ENCODE measurements at regions not wholly inside any gene's neighbourhood (a gene's known extent, or its start where the extent isn't known, plus 50 kb on each side); places are given as distances from the start of the nearest gene placed in this dataset.

DNA sequence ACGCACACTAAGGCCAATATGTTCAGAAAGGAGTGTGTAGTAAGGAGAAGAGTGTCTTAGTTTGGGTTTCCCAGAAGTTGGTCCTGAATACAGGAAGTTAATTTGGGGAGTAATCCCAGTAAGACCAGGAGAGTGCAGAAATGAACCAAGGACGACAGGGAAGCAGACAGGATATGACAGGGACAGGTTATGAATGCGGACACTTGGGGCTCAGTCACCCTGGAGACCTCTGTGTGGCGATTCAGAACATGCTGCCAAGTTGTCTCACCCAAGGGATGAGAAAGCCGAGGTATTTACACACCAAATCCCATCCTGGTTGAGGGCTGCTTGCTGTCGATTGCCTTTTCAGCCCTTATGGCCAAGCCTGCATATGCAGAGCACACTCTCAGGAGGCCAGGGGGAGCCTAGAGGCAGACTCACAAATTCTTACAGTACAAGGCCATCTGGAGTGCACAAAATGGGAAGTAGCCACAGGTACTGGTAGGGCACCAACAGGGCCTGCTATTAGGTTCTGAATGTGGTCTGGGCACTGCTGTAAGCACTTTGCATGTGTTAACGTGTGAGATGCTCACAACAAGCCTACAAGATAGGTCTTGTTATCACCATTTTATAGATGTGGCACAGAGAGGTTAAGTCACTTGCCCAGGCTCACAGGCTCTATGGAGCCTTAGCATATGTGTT, 233.1 kb upstream of the ANKRD55 start:
- H3K9me3 ChIP-seq (ENCODE audit: control insufficient read depth, insufficient read depth, low read depth, low read length), result no peaks in the 10 kb centered on the region
- no peaks in the 10 kb centered on the region for H3K27me3 ChIP-seq (ENCODE audit: control insufficient read depth, insufficient read depth, low read length)
- no peak overlapping the region for H3K27ac ChIP-seq (ENCODE audit: low read depth, low read length)
- no peak overlapping the region for H3K9ac ChIP-seq (ENCODE audit: low read length)
- peaks cover 14% of the 10 kb centered on the region; the same call in 1 of the 2 replicates for H3K4me1 ChIP-seq (ENCODE audit: control insufficient read depth, insufficient read depth, low read length)
- H3K36me3 ChIP-seq (ENCODE audit: control insufficient read depth, insufficient read depth, low read length), result no peaks in the 10 kb centered on the region
- H3K4me3 ChIP-seq (ENCODE audit: low read depth, low read length), result no peak overlapping the region

DNA sequence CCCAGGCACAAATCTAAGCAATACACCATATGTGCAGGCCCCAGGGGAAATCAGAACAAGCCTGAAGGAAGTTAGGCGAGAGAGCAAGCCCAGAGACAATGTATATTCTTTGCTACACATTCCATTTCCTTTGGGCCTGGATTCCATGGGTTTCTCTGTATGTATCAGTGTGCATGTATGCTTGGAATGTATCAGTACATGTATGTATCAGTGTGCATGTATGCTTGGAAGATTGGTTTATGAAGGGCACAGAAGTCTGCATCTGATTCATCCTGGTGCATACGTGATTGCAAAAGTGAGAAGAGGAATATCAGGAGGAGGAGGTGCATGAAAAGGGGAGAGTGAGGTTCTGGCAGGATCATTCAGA, 232.6 kb upstream of the ANKRD55 start:
- no peaks in the 10 kb centered on the region for H3K36me3 ChIP-seq (ENCODE audit: control insufficient read depth, insufficient read depth, low read length)
- H3K27me3 ChIP-seq (ENCODE audit: control insufficient read depth, insufficient read depth, low read length), result no peaks in the 10 kb centered on the region
- H3K4me3 ChIP-seq (ENCODE audit: low read depth, low read length), result no peak overlapping the region
- no peaks in the 10 kb centered on the region for H3K9me3 ChIP-seq (ENCODE audit: control insufficient read depth, insufficient read depth, low read depth, low read length)
- peaks cover 16% of the 10 kb centered on the region; the same call in 1 of the 2 replicates for H3K4me1 ChIP-seq (ENCODE audit: control insufficient read depth, insufficient read depth, low read length)
- H3K9ac ChIP-seq (ENCODE audit: low read length), result no peak overlapping the region
- no peak overlapping the region for H3K27ac ChIP-seq (ENCODE audit: low read depth, low read length)

DNA sequence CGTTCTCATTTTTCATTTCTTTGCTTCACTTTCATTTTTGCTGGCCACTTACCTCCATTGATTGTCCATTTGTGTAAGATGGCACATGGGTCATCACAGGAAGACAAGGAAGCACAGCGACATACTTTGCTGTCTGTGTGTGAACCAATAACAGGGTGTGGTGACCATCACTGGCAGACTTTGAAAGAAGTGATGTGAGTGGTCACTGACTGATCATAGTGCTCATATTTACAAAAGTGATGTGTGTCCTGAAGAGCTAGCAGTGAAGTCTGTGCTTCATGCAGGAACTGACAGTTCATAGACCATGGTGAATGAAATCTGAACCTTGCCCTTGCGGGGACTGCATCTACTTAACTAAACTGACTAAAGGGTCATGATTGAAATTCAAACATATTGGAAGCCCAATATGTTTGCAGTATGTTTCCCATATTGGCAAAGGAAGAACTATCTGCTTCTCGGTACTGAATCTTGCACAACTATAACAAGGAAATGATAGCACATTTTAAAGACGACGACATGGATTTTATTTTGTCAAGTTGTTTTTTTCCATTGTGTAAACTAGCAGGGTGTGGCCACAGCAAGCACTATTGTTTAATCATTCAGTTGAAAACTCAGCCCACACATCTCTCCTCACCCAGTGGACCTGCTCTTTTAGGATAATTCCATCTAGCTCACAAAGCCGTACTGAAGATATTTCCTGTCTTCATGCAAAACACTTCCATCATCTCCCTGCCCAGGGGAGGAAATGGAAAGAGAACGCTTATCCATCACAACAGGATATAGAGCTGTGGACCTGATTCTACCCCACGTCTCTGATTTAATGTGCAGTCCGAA, 232.0 kb upstream of the ANKRD55 start:
- no peak overlapping the region for H3K9ac ChIP-seq (ENCODE audit: low read length)

DNA sequence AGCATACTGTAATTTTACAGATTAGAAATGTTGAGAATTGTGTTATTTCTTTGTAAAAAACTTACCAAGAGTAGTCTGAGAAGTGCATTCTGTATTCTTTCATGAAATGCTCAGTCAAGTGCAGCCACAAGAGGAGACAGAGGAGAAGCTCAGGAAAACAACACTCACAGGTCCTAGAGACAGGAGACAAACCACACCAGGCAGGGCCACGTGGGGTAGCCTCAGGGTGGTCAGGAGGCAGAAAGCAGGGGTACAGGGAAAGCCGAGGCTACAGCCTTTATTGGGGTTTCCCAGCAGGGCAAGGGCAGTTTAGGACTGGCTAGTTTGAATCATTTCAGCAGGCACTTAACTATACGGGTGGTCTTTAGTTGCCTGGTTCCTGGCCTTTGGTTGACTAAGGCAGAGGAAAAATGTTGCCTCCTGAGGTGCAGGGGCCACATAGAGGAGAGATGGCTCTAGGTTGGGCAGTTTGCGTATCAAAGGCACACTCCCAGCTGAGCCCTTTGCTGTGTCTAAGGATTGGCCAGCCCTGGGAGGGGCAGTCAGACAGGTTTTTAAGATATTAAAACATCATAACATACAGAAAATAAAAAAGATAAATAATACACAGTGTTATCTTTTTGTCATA, 230.9 kb upstream of the ANKRD55 start:
- Histone ChIP-seq H3K36me3 (ENCODE audit: control insufficient read depth, insufficient read depth, low read length) (no peaks in the 10 kb centered on the region), H3K9ac (ENCODE audit: low read length) (no peak overlapping the region), H3K27ac (ENCODE audit: low read depth, low read length) (no peak overlapping the region), H3K4me1 (ENCODE audit: control insufficient read depth, insufficient read depth, low read length) (peaks cover 33% of the 10 kb centered on the region), H3K9me3 (ENCODE audit: control insufficient read depth, insufficient read depth, low read depth, low read length) (no peaks in the 10 kb centered on the region), H3K27me3 (ENCODE audit: control insufficient read depth, insufficient read depth, low read length) (no peaks in the 10 kb centered on the region), H3K4me3 (ENCODE audit: low read depth, low read length) (no peak overlapping the region)

More for the DNA sequence above, 232.0 kb upstream of the ANKRD55 start:
- Histone ChIP-seq H3K4me3 (ENCODE audit: low read depth, low read length) (no peak overlapping the region), H3K36me3 (ENCODE audit: control insufficient read depth, insufficient read depth, low read length) (no peaks in the 10 kb centered on the region), H3K4me1 (ENCODE audit: control insufficient read depth, insufficient read depth, low read length) (peaks cover 22% of the 10 kb centered on the region; the same call in 1 of the 2 replicates), H3K27ac (ENCODE audit: low read depth, low read length) (no peak overlapping the region), H3K9me3 (ENCODE audit: control insufficient read depth, insufficient read depth, low read depth, low read length) (no peaks in the 10 kb centered on the region), H3K27me3 (ENCODE audit: control insufficient read depth, insufficient read depth, low read length) (no peaks in the 10 kb centered on the region)

DNA sequence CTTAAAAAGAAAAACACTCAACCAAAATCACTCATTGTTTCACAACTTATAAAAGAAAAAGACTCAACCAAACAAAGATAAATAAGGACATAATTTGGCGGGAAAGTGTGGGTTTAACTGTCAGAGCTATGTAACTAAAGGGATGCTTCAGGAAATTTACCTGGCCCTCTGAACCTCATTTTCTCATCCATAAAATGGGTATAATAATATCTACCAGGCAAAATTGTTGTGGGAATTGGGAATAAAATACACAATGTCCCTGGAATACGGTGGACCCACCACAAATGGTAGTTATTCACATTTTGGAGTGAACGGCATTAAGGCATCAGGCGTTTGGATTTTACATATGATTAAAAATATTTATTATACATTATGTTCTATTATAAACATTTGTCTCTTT, 228.5 kb upstream of the ANKRD55 start:
- Histone ChIP-seq H3K27ac (ENCODE audit: low read depth, low read length) (no peak overlapping the region), H3K9me3 (ENCODE audit: control insufficient read depth, insufficient read depth, low read depth, low read length) (no peaks in the 10 kb centered on the region), H3K9ac (ENCODE audit: low read length) (no peak overlapping the region), H3K36me3 (ENCODE audit: control insufficient read depth, insufficient read depth, low read length) (no peaks in the 10 kb centered on the region), H3K4me1 (ENCODE audit: control insufficient read depth, insufficient read depth, low read length) (peaks cover 43% of the 10 kb centered on the region), H3K4me3 (ENCODE audit: low read depth, low read length) (no peak overlapping the region), H3K27me3 (ENCODE audit: control insufficient read depth, insufficient read depth, low read length) (no peaks in the 10 kb centered on the region)

DNA sequence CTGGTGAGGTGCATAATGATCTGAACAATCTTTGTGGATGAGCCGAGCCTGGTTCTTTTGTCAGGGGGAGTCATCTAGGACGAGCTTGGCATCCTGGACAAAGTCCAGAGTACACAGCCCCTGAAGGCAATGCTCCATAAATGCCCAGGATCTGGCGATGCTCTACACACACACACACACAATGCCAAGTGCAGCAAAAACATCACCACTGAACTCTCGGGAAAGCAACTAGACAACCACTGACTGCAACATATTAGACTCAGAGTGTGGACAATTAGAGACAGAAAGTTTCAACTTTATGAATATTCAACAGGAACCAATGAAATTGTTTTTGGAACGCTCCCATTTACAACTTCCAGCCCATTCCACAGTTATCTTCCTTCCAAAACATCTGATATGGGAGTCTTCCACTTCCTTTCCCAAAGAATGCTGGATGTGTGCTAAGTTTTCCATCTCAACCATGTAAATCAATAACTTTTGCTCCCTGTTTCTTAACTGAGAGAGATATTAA, 227.6 kb upstream of the ANKRD55 start:
- Histone ChIP-seq H3K27me3 (ENCODE audit: control insufficient read depth, insufficient read depth, low read length) (no peaks in the 10 kb centered on the region), H3K4me3 (ENCODE audit: low read depth, low read length) (no peak overlapping the region), H3K4me1 (ENCODE audit: control insufficient read depth, insufficient read depth, low read length) (peaks cover 40% of the 10 kb centered on the region), H3K27ac (ENCODE audit: low read depth, low read length) (no peak overlapping the region), H3K9ac (ENCODE audit: low read length) (no peak overlapping the region), H3K36me3 (ENCODE audit: control insufficient read depth, insufficient read depth, low read length) (no peaks in the 10 kb centered on the region), H3K9me3 (ENCODE audit: control insufficient read depth, insufficient read depth, low read depth, low read length) (no peaks in the 10 kb centered on the region)

DNA sequence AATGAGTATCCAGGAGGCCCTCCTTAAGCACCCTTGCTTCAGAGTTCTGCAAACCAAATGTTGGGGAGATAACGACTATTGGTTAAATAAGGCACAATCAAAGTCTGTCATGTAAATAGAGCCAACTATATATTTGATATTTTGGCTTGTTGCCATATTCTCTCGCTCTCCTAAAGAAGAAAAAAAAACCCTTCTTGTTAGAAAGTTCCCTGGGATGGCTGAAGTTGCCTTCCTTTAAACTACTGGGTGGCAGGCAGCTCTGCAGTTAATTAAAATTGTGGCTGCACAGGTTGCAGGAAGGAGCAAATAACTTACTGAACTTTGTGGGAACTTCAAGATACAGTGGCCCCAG, 227.0 kb upstream of the ANKRD55 start:
- Histone ChIP-seq H3K36me3 (ENCODE audit: control insufficient read depth, insufficient read depth, low read length) (no peaks in the 10 kb centered on the region), H3K27ac (ENCODE audit: low read depth, low read length) (no peak overlapping the region), H3K27me3 (ENCODE audit: control insufficient read depth, insufficient read depth, low read length) (no peaks in the 10 kb centered on the region), H3K4me3 (ENCODE audit: low read depth, low read length) (no peak overlapping the region), H3K9ac (ENCODE audit: low read length) (no peak overlapping the region), H3K4me1 (ENCODE audit: control insufficient read depth, insufficient read depth, low read length) (peaks cover 39% of the 10 kb centered on the region), H3K9me3 (ENCODE audit: control insufficient read depth, insufficient read depth, low read depth, low read length) (no peaks in the 10 kb centered on the region)

DNA sequence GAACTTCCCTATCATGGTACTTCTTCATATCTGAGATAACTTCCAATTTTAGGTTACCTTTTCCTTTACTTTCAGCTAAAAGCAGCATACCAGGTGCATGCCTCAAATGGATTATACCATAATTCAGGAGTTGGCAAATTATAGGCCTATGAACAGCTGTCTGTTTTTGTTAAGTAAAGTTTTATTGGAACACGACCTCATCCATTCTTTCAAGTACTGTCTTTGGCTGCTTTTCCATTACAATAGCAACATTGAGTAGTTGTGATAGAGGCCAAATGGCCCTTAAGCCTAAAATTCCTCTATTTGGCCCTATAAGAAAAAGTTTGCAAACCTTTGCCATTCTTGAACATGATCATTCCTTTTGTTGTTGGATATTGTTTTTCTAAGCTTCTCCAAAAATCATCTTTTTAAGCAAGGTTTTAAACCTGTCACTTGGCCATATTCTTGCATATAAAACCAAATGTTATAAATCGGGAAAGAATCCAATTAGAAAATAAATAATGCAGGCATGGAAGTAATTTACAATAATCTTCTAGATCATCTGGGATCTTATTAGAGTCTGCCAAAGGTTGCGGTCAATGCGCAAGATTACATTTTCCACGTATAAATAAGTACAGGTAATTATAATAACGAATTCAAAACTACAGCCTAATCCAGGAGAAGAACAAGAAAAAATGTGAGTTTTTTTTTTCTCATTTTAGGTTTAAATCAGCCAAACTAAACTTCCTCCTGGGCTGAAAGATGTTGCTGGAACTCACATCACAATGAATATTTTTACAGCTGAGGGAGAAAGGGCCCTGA, 226.5 kb upstream of the ANKRD55 start:
- Histone ChIP-seq H3K27ac (ENCODE audit: low read depth, low read length) (no peak overlapping the region), H3K9ac (ENCODE audit: low read length) (no peak overlapping the region), H3K4me1 (ENCODE audit: control insufficient read depth, insufficient read depth, low read length) (peaks cover 36% of the 10 kb centered on the region), H3K9me3 (ENCODE audit: control insufficient read depth, insufficient read depth, low read depth, low read length) (no peaks in the 10 kb centered on the region), H3K4me3 (ENCODE audit: low read depth, low read length) (no peak overlapping the region), H3K27me3 (ENCODE audit: control insufficient read depth, insufficient read depth, low read length) (no peaks in the 10 kb centered on the region), H3K36me3 (ENCODE audit: control insufficient read depth, insufficient read depth, low read length) (no peaks in the 10 kb centered on the region)

DNA sequence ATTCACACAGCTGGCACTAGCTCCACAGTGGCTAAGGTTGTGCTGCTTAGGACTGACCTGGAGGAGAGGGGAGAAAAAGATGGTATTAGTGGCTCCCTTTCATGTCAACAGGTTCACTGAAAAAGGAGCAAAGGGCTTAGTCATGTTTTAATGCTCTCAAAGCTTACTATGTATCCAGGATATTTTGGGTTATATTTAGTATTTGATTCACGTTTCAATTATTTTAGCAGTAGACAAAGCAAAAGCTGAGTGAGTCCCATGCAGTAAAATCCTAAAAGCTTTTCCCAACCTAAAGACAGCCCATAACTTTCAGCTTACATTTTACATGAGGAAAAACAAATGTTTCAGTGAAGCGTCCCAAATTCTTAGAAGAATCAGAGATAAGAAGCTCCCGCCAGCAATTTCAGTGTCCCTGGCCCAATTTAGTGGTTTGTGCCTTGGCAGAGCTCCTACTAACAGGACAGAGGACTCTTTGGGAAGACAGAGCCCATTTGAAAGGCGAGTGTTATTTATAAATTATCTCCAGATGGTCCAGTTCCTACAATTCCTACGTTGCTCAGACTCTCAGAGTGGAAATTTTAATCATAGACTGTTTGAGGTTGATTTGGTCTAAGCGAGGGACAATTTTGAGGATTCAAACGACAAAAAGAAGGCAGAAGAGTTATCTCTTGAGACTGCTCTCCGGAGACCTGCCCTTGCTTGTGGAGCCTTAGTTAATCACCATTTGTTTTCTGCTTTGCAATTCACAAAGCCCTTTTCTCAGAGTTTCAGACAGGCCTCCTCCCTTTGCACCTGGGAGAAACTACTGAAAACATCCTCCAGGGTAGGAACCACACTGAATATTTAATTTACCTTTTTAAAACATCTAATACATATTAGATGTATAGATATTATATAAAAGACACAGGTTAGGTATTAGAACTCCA, 225.0 kb upstream of the ANKRD55 start:
- H3K9me3 ChIP-seq (ENCODE audit: control insufficient read depth, insufficient read depth, low read depth, low read length), result no peaks in the 10 kb centered on the region

DNA sequence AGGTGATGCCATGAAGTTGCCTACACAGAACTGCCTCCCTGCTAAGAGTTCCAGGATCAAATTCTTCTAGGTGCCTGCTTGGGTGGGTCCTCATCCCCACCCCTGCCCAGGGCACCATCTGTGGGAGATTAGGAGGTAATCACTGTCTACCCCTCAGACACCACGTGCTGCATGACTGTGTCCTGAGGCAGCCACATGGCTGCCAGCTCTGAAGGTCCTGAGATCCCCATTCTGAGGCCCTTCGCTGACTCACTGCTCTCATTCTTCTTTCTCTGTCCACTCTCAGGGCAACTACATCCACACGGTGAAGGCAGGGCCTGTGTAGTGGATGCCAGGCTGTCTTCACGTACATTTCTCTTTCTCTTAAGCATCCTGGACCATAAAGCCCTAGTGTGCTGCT, 222.9 kb upstream of the ANKRD55 start:
- Histone ChIP-seq H3K27me3 (ENCODE audit: control insufficient read depth, insufficient read depth, low read length) (no peaks in the 10 kb centered on the region), H3K27ac (ENCODE audit: low read depth, low read length) (no peak overlapping the region), H3K4me3 (ENCODE audit: low read depth, low read length) (no peak overlapping the region), H3K9ac (ENCODE audit: low read length) (no peak overlapping the region), H3K4me1 (ENCODE audit: control insufficient read depth, insufficient read depth, low read length) (peaks cover 31% of the 10 kb centered on the region), H3K36me3 (ENCODE audit: control insufficient read depth, insufficient read depth, low read length) (no peaks in the 10 kb centered on the region), H3K9me3 (ENCODE audit: control insufficient read depth, insufficient read depth, low read depth, low read length) (no peaks in the 10 kb centered on the region)

More for the DNA sequence above, 225.0 kb upstream of the ANKRD55 start:
- Histone ChIP-seq H3K27ac (ENCODE audit: low read depth, low read length) (no peak overlapping the region), H3K36me3 (ENCODE audit: control insufficient read depth, insufficient read depth, low read length) (no peaks in the 10 kb centered on the region), H3K27me3 (ENCODE audit: control insufficient read depth, insufficient read depth, low read length) (no peaks in the 10 kb centered on the region), H3K4me1 (ENCODE audit: control insufficient read depth, insufficient read depth, low read length) (peaks cover 31% of the 10 kb centered on the region), H3K9ac (ENCODE audit: low read length) (no peak overlapping the region), H3K4me3 (ENCODE audit: low read depth, low read length) (no peak overlapping the region)
